Cerebellar nuclear complex (tissue), 1 donor: ENCODE measurements at regions not wholly inside any gene's neighbourhood (a gene's known extent, or its start where the extent isn't known, plus 50 kb on each side); places are given as distances from the start of the nearest gene placed in this dataset.

ENCODE experiments used
- DNase-seq, 2 experiments: peaks; one replicate each; lab custom pipeline; 2025; lab: John Stamatoyannopoulos, UW

- no peak for DNase-seq
Measured at GRCh38 chr21:37967036-37967435, 50.8 kb upstream of the KCNJ6 start.

GRCh38 chr21:37968744-37969143 lies 52.5 kb upstream of the KCNJ6 start:
- no peak for DNase-seq

- no peak for DNase-seq
Measured at GRCh38 chr21:37970548-37970947, 54.3 kb upstream of the KCNJ6 start.

DNA sequence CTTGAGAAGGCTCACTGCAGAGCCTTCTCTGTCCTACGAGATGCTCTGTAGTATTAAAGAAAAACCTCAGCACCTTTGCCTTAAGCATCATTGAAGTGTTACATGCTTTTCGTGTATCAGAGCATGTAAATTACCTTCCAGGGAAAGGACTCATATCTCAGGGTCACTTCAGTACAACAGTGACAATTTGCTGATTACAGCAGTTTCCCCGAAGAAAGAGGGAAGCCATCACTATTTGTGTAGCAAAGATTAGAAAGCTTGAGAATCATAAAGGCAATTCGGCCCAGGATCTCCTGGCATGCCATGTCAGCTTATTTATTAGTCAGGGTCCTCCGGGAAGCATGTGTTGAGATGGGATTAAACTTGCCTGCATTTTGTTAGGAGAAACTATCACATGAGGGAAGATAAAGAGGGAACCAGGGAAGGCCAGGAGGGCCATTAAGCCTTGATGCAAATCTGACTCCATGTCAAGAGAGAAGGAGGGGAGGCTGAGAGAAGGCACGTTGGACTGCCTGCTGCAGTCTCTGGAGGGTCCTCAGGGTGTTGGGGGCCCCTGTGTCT lies 55.2 kb upstream of the KCNJ6 start:
- no peak for DNase-seq

DNA sequence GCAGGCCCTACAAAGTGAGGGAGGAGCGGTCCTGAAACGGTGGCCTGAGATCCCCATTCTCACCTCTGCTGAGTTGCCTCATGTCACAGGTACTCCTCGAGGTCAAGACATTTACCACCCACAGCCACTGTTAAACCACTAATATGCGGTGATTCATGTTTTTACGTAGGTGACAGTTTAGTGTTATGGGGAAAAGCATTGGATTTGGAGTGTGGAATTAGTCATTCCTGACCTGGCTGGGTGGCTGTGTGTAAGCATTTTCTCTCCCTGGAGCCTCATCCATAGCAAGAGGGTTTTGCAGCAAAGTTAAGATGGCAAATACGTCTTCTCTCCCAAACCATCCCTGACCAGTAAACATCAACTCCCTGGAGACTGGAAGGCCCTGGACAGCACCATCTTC lies 57.8 kb upstream of the KCNJ6 start:
- no peak for DNase-seq

DNA sequence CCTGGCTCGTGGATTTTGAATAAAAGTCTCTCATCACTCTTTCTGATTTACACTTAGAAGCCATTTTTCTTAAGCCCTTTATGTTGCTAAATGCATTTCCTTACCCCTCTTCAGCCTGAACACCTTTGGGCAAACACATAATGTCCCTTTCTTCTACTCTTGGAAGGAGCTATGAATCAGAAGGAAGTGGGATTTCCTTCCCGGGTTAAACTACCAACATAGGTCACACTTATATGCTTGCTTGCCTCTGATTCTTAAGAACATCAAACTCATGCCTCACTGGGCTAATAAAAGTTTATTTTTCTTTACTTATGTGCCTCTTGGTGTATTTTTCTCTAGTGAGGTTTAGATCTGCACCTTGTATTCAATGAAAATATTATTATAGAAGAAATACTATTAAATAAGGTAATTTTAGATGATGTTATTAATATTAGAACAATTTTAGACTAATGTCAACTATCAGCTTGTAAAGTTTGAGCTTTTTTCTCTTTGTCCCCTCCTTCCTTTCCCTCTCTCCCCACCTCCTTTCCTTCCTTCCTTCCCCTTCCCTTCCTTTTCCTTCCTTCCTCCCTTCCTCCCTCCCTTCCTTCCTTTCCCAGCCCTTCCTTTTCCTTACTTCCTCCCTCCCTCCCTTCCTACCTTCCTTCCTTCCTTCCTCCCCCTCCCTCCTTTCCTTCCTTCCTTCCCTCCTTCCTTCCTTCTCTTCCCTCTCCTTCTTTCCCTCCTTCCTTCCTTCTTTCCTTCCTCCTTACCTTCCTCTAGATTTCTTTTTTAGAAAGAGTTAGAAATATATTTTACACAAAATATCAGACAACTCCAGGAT lies 66.5 kb upstream of the KCNJ6 start:
- no peak for DNase-seq

- DNase-seq: no peak
Measured at GRCh38 chr21:37983336-37984095, 67.3 kb upstream of the KCNJ6 start.

DNA sequence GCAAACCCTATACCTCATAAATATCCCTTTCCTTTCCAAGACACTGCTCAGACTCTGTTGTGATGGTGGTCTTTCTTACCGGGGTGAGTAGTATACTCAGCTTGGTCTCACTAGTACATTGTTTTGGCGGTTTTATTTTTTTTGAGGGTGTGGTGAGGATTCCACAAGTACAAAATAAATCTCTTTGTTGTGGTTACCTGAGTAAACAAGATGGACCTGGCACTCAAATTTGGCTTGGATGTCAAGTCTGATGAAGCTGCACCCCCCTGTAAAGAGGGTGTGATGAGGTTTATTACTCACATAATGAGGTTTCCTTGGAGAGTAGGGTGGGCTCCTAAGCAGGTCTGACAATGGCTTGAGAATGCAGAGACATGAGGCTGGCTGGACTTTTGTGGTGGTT lies 68.2 kb upstream of the KCNJ6 start:
- no peak for DNase-seq

DNA sequence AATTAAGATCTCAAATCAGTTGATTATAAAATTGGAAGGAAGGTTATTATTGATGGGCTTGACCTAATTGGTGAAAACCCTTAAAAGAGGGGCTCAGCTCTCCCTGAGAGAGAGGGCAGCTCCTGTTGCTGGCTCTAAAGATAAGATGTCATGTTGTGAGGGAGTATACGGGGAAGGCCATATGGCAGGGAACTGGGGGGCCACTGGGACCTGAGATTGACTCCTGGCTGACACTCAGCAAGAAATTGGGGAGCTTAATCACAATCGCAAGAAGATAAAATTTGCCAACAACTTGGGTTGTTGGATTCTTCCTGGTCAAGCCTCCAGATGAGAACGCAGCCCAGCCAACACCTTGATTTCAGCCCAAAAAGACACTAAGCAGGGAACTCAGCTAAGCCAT lies 69.7 kb upstream of the KCNJ6 start:
- DNase-seq: no peak

DNA sequence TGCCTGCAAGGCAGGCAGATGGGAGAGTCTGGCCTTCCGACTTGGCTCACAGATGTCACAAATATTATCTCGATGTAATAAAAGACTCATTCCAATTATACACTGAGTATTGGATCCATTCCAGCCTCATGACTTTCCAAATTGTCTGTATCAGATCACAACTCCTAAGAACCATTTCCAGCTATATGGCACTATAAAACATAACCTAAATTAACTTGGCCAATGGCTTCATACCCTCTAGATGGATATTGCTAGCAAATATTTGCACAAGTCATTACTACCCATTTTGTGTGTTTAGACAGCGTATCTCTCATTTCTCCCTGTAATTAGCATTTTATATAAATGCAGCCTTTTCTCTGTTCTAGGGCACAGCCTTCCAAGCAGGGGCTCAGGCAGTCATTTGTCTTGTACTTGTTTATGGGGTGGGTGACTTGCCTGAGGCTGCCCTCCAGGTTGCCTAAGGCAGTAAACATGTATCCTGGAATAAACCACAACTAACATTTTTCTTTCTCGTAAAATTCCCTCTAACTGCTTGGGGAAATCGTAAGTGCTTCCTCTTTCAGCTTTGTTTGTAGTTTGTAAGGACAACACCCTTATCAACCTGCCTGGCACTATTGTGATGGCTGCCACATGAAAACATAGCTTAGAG lies 70.6 kb upstream of the KCNJ6 start:
- no peak for DNase-seq

- DNase-seq: no peak
Measured at GRCh38 chr21:37987668-37988067, 71.4 kb upstream of the KCNJ6 start.

DNA sequence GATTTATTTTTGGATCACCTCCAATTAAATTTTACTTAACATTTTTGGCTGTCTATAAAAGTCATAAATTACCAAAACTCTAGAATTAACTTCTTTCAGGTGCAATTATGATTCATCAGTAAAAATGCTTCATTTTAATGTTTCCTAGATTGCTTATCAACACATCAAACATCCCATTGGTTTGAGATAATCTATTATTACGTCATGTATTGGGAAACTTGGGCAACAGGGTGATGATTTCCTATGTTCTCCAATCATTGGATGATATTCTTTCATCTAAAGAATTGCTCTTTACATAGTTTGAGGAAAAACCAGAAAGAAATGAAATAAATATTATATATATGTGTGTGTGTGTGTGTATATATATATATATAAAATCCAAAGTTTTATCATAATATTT lies 76.8 kb upstream of the KCNJ6 start:
- no peak for DNase-seq

DNA sequence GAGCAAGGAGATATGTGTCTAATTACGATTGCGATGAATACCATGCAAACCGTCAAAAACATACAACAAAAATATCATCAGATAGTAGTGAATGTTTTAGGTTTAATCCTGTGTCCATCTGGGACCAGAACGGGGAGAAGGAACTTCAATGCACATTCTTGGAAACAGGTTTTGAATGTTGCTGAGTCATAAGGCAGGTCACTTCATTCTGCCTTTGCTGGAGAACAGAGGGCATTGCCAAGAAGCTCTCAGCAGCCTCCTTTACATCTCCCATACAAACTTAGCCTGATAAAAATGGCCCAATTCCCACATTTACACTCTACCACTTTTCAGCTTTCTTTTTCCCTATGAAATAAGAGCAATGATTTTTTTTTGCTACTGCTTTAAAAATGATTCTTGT lies 78.0 kb upstream of the KCNJ6 start:
- DNase-seq: no peak

GRCh38 chr21:38012672-38013071 lies 96.4 kb upstream of the KCNJ6 start:
- DNase-seq: no peak

DNA sequence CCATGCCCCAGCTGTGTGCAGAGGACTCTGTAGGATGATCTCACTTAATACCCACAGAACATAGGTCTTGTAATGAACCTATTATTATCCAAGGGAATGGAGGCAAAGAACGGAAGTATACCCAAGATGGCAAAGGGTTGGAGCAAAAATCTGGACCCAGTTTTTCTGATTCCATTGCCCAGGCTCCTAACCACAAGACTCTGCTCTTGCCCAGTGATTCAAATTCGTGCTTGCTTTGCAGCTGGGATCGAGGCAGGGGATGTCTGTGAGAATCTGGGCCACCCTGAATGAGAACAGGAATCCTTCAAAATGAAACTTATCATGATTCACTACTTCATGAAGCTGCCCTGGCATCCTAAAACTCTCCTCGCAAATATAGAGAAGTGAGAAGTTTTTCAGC lies 97.5 kb upstream of the KCNJ6 start:
- no peak for DNase-seq

DNA sequence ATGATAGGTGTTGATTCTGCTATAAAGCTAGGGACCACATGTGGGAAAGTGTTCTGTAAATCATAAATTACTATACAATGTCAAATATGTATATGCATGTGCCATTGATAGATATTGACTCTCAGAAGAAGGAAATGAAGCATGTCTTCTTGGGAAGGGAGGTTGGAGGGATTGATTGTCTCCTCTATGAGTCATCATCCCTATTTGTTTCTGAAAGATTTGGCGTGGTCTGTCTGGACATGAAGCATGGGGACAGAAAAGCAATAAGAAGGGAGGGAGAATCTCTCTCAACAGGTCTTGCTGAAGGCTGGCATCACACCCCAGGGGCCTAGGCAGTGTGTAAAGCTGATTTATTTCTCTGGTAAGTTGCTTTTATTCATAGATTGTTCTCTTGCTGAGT lies 98.0 kb upstream of the KCNJ6 start:
- no peak for DNase-seq

- DNase-seq: no peak
Measured at GRCh38 chr21:38027901-38028498, 111.7 kb upstream of the KCNJ6 start.

DNA sequence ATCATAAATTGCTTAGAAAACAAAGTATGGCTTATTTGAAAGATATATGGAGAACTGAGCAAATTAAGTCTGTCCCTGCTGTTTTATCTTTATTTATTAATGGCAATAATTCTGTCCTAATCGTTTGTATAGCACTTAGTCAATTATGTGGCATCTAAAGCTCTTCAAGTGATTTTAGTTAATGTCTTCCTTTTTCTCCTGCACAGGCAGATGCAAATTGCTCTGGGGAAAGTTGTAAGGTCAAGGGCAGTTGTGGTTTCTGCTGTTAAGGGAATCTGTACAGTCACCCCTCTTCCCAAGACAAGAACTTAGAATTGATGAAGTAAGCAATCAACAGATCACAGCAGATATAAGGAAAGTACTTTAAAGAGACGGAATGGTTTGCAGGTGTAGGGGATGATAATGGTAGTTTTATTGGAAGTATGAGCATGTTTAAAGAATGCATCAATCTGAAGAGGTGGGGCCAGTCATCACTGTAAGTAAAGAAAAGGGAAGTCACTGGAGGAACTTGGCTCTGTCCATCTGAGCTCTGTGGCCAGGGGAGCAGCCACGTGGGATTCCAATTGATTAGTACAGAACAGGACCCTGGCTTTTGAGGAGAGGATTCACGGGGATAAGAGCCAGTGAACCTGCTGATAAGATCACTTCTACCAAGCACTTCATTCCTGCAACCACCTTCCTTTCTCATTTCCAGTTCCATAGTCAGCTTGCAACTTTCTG lies 116.0 kb upstream of the KCNJ6 start:
- no peak for DNase-seq

GRCh38 chr21:38036016-38036415 lies 119.8 kb upstream of the KCNJ6 start:
- DNase-seq: no peak

DNA sequence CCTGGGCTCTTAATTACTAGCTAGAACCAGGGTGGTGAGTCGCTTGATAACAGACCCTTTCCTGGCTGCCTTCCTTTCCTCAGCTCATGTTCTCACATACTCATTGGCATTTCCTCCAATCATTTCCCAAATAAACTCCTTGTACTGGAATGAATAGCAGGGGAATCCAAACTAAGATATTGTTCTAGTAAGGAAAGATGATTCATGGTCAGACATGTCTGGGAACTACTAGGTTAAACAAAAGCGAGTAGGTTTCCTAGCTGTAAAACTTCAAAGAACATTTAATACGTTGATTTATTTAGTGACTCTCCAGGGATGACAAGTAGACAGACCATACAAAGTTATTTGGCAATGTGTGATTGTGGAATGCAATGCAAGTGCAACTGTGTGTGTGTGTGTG lies 121.2 kb upstream of the KCNJ6 start:
- DNase-seq: no peak

DNA sequence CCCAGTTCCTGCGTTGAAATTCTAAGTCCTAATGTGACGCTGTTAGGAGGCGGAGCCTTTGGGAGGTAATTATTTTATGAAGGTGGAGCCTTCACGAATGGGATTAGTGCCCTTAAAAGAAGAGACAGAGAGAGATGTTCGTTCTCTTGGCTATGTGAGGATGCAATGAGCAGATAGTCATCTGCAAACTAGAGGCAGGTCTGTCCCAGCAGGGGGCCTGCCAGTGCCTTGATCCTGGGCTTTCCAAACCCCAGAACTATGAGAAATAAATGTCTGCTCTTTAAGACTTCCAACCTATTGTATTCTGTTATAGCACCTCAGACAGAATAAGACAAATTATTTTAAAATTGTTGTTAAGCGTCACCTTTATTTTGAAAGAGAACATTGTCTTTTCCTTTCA lies 123.1 kb upstream of the KCNJ6 start:
- DNase-seq: no peak

DNA sequence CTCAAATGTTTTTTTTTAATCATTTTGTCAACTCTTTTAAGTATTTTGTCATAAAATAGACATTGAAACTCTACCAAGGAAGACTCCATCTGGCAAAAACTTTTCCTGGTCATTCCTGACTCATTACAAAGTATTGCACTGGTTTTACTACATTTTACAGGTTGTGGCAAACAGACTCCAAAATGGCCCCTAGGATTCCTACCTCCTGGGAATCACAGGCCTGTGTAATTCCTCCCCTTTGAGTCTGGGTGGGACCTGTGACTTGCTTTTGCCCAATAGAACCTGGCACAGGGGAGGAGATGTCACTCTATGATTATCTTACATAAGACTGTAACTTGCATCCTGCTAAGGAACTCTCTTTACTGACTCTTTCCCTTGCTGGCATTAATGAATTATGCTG lies 123.6 kb upstream of the KCNJ6 start:
- no peak for DNase-seq
